Heart left ventricle (tissue), 13 donors: ENCODE measurements at regions not wholly inside any gene's neighbourhood (a gene's known extent, or its start where the extent isn't known, plus 50 kb on each side); places are given as distances from the start of the nearest gene placed in this dataset.
A peak's percentile ranks its signal among the peaks of the same experiment; 100 is the strongest.

Experiments
- CTCF ChIP-seq, 12 donors: fragments of 200-600 bp; sonication (generic) in 4 of 12; IDR thresholded peaks; one replicate each; pipeline versions ENCODE4 v1.5.0 to v1.8.0; 2018 to 2022; ENCODE audit warnings: antibody characterized with exemption in 12 of 12, mild to moderate bottlenecking in 5 of 12
- POLR2A ChIP-seq, 2 donors: fragments of 450-650 bp; IDR thresholded peaks; one replicate each; pipeline ENCODE4 v1.6.1; 2017; ENCODE audit warnings: antibody characterized with exemption in 2 of 2, mild to moderate bottlenecking in 2 of 2, moderate library complexity in 2 of 2
- donor health status: ischemic (EF 13 %, LVEDD 7.1; RV severe dilation, severe dysfunction).
- donor health status: DM: no; HTN: yes; CAD: no.
- donor health status: DM: no; HTN: no; CAD: no.
- donor health status: ischemic (EF 25% LVEDD 6.9; RV normal size, moderate dysfunction).
- donor health status: ischemic (EF 25% LVEDD 5.7; RV mildly dilated, moderate dysfunction).
- donor health status: ischemic (EF 35%, LVEDD 5.7; RV mildly dilated, moderate dysfunction).
- donor health status: nonischemic (EF 11% LVEDD 7.7; RV severe dilation, severe dysfunction).
- donor health status: DM: yes; HTN: yes; CAD: no.
- donor health status: PGD.
- donor health status: ischemic (EF 29% LVEDD 5.4; RV normal size, mild dysfunction).
- donor health status: nonischemic (EF 23%, LVEDD 6.1; RV moderate dilation, normal function).

- TF ChIP-seq CTCF (IDR thresholded peaks at IDR 0.05): peak in 1 of 12 donors; percentile 8
- TF ChIP-seq POLR2A (IDR thresholded peaks at IDR 0.05): no peak
These were observed 388.0 kb downstream of the ACTL7B start for GRCh38 chr9:108467653-108468324.
